HEK293 (cell line): ENCODE measurements at regions not wholly inside any gene's neighbourhood (a gene's known extent, or its start where the extent isn't known, plus 50 kb on each side); places are given as distances from the start of the nearest gene placed in this dataset.

Source experiments
- CTCF ChIA-PET: fragments of 350-600 bp; formaldehyde crosslinking; extraction: SDS; loops from one replicate; lab custom pipeline; 2021; ENCODE audit warnings: antibody characterized with exemption; lab: Yijun Ruan, JAX
- POLR2A ChIA-PET: fragments of 300-600 bp; formaldehyde crosslinking; extraction: SDS; loops from one replicate; lab custom pipeline; 2020; ENCODE audit warnings: antibody characterized with exemption, inconsistent platforms; lab: Yijun Ruan, JAX
- H3K27ac ChIP-seq: fragments of 200-500 bp; sonication (Bioruptor generic); 2 replicates; pipeline ENCODE4 v1.5.1; 2014; ENCODE audit warnings: low read depth, low read length, control low read depth, inconsistent platforms; ENCODE audit errors: extremely low read depth
- H3K36me3 ChIP-seq, 2 experiments: fragments of 200-500 bp in 1 of 2; sonication (Bioruptor generic) in 1 of 2; 1 replicate in 1 of 2; 2 replicates in 1 of 2; pipeline ENCODE4 v1.5.1; 2014 to 2017; ENCODE audit warnings: inconsistent platforms in 2 of 2, low read length in 2 of 2; ENCODE audit not compliant: control insufficient read depth in 2 of 2, insufficient read depth in 1 of 2
- H3K4me1 ChIP-seq: fragments of 200-500 bp; sonication (Bioruptor generic); 2 replicates; pipeline ENCODE4 v1.5.1; 2014; ENCODE audit warnings: mild to moderate bottlenecking, low read length, inconsistent platforms; ENCODE audit not compliant: control insufficient read depth, insufficient read depth
- H3K4me3 ChIP-seq: 2 replicates; pipeline ENCODE4 v1.5.1; 2011; ENCODE audit warnings: low read depth, mild to moderate bottlenecking, control low read depth, low read length, moderate library complexity
- H3K9me3 ChIP-seq: fragments of 200-500 bp; sonication (Bioruptor generic); 2 replicates; pipeline ENCODE4 v1.5.1; 2014; ENCODE audit warnings: low read depth, low read length, inconsistent platforms; ENCODE audit not compliant: control insufficient read depth, insufficient read depth
- EGR2 ChIP-seq: fragments of 450-650 bp; formaldehyde crosslinking; IDR thresholded peaks from 2 replicates; pipeline ENCODE4 v1.5.1; 2016; ENCODE audit warnings: low read depth, missing biosample characterization, missing genetic modification characterization
- GLIS1 ChIP-seq: fragments of 450-650 bp; formaldehyde crosslinking; IDR thresholded peaks from 2 replicates; pipeline ENCODE4 v1.5.1; 2016; ENCODE audit warnings: missing biosample characterization, missing genetic modification characterization
- PATZ1 ChIP-seq: fragments of 450-650 bp; formaldehyde crosslinking; IDR thresholded peaks from 2 replicates; pipeline ENCODE4 v1.5.1; 2016; ENCODE audit warnings: missing biosample characterization, missing genetic modification characterization
- PRDM4 ChIP-seq: fragments of 450-650 bp; formaldehyde crosslinking; IDR thresholded peaks from 2 replicates; pipeline ENCODE4 v1.5.1; 2017; ENCODE audit warnings: missing biosample characterization, missing genetic modification characterization
- SP2 ChIP-seq: fragments of 450-650 bp; formaldehyde crosslinking; IDR thresholded peaks from 2 replicates; pipeline ENCODE4 v1.5.1; 2016; ENCODE audit warnings: missing biosample characterization, missing genetic modification characterization
- TRIM28 ChIP-seq: IDR thresholded peaks from 2 replicates; pipeline ENCODE4 v1.6.1; 2011; ENCODE audit warnings: low read length, control low read depth, borderline replicate concordance
- WT1 ChIP-seq: fragments of 450-650 bp; formaldehyde crosslinking; IDR thresholded peaks from 2 replicates; pipeline ENCODE4 v1.5.1; 2016; ENCODE audit warnings: missing biosample characterization, missing genetic modification characterization
- ZFHX2 ChIP-seq: fragments of 450-650 bp; formaldehyde crosslinking; conservative IDR thresholded peaks from 2 replicates; pipeline ENCODE4 v1.5.1; 2016; ENCODE audit warnings: missing biosample characterization, missing genetic modification characterization
- ZIC2 ChIP-seq: fragments of 450-650 bp; formaldehyde crosslinking; IDR thresholded peaks from 2 replicates; pipeline ENCODE4 v1.5.1; 2016; ENCODE audit warnings: missing biosample characterization, missing genetic modification characterization
- ZNF138 ChIP-seq: fragments of 450-650 bp; formaldehyde crosslinking; IDR thresholded peaks from 2 replicates; pipeline ENCODE4 v1.5.1; 2016; ENCODE audit warnings: missing biosample characterization, missing genetic modification characterization, borderline replicate concordance
- ZNF174 ChIP-seq: fragments of 450-650 bp; formaldehyde crosslinking; IDR thresholded peaks from 2 replicates; pipeline ENCODE4 v1.5.0; 2017; ENCODE audit warnings: missing biosample characterization, mild to moderate bottlenecking, missing genetic modification characterization
- ZNF2 ChIP-seq: fragments of 450-650 bp; formaldehyde crosslinking; IDR thresholded peaks from 2 replicates; pipeline ENCODE4 v1.5.1; 2016; ENCODE audit warnings: missing biosample characterization, missing genetic modification characterization
- ZNF645 ChIP-seq: fragments of 450-650 bp; formaldehyde crosslinking; IDR thresholded peaks from 2 replicates; pipeline ENCODE4; 2016; ENCODE audit warnings: missing biosample characterization, missing genetic modification characterization
- ZNF785 ChIP-seq: fragments of 450-650 bp; formaldehyde crosslinking; IDR thresholded peaks from 2 replicates; pipeline ENCODE4 v1.5.1; 2016; ENCODE audit warnings: missing biosample characterization, missing genetic modification characterization

DNA sequence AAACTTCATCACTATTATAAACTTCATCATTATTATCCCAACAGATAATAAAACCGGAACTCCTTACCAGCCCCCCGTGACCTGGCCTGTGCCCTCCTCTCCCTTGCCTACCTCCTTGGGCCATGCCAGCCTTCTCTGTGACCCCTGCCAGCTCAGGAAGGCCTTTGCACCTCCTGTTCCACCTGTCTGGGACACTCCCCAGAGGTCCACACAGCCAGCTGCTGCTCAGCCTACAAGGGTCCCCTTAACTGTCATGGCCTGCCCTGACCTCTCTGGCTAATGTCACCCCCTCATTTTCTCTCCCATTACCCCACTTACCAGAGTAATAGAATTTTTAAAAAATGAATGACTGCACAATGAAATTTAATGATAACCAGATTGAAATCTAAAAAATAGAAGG is 121.0 kb downstream of the NCOR2 start (continued):
- no peak for TF ChIP-seq SP2 (tag by site-specific recombination)

GRCh38 chr12:124445826-124446225 is 121.6 kb downstream of the NCOR2 start:
- TF ChIP-seq PATZ1 (tag by site-specific recombination): no peak
- TF ChIP-seq, all 188 proteins: peak for 0
- no peaks in the 10 kb centered on the region for H3K9me3 ChIP-seq
- CTCF ChIA-PET: no interaction called here
- no peak overlapping the region for H3K4me3 ChIP-seq
- no peaks in the 10 kb centered on the region for H3K4me1 ChIP-seq
- H3K36me3 ChIP-seq: peaks cover 3 to 36% of the 10 kb centered on the region in 2 experiments; a peak in 2 of 3 replicates
- peak overlapping the region; percentile 14; the same call in 1 of the 2 replicates for H3K27ac ChIP-seq
- POLR2A ChIA-PET: no interaction called here

- TF ChIP-seq TRIM28 (peak; percentile 65; the same call in 1 of the 2 replicates), ZFHX2 (tag by site-specific recombination) (peak; percentile 90), PRDM4 (tag by site-specific recombination) (no peak), EGR2 (tag by site-specific recombination) (peak; percentile 82), WT1 (tag by site-specific recombination) (0 out of 2 replicates have a peak, but pooled peaks have one; percentile 49), ZNF174 (tag by site-specific recombination) (no peak), ZNF645 (tag by site-specific recombination) (no peak), GLIS1 (tag by site-specific recombination) (peak; percentile 31; the same call in 1 of the 2 replicates)
- no peak overlapping the region for H3K27ac ChIP-seq
- no peaks in the 10 kb centered on the region for H3K4me1 ChIP-seq
- CTCF ChIA-PET: no interaction called here
- POLR2A ChIA-PET: no interaction called here
- no peaks in the 10 kb centered on the region for H3K9me3 ChIP-seq
- no peak overlapping the region for H3K4me3 ChIP-seq
- peaks cover 3 to 30% of the 10 kb centered on the region in 2 experiments; a peak in 2 of 3 replicates for H3K36me3 ChIP-seq
Observed at GRCh38 chr12:124445121-124445718, 122.2 kb downstream of the NCOR2 start.

DNA sequence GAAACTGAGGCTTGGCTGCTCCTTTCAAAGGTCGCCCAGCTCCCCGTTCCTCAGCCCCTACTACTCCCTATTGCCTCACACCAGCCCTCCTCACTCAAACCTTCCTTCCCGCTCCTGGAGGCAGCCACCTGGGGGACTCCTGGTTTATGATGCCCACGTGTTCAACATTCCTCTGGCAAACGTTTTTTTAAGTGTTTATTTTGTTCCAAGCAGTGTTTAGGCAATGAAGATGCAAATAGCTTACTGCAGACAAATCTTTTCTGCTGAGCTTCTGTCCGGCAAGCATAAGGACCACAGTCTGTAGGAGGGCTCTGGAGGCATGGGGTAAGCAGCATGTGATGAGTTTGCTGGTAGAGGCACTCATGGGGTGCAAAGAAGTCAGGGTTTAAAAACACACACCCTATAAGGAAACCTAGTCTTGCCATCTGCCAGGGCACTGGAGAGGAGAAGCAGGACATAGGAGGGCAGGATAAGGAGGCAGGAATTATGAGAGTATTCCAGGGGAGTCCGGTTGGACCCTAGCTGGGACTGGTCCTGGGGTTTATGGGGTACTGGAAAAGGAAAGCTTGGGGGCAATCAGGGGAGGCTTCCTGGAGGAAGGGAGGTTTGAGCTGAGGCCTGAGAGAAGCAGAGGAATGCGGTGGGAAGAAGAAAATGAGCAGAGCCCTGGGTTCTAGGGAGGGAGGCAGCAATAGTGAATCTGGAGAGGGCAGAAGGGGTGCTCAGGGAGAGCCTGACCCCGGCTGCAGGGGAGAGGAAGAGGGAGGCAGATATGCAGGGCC is 123.3 kb downstream of the NCOR2 start:
- Histone ChIP-seq H3K27ac (no peak overlapping the region), H3K9me3 (no peaks in the 10 kb centered on the region), H3K4me1 (no peaks in the 10 kb centered on the region), H3K36me3 (peaks cover 3 to 25% of the 10 kb centered on the region in 2 experiments; a peak in 2 of 3 replicates), H3K4me3 (no peak overlapping the region)
- ChIA-PET POLR2A (no interaction called here), CTCF (no interaction called here)
- TF ChIP-seq ZNF138 (tag by site-specific recombination) (no peak), ZNF785 (tag by site-specific recombination) (no peak), ZNF2 (tag by site-specific recombination) (no peak), GLIS1 (tag by site-specific recombination) (peak; percentile 95), ZIC2 (tag by site-specific recombination) (peak; percentile 64)
